NCI-H524 treated with DMSO at 0.1 percent for 48 hours (cell line): ENCODE measurements at regions not wholly inside any gene's neighbourhood (a gene's known extent, or its start where the extent isn't known, plus 50 kb on each side); places are given as distances from the start of the nearest gene placed in this dataset.

Source experiments
- DNase-seq: peaks from one replicate; lab custom pipeline; 2025; lab: John Stamatoyannopoulos, UW

GRCh38 chr6:159342146-159342545 lies 172.9 kb downstream of the FNDC1 start:
- DNase-seq, result no peak

DNA sequence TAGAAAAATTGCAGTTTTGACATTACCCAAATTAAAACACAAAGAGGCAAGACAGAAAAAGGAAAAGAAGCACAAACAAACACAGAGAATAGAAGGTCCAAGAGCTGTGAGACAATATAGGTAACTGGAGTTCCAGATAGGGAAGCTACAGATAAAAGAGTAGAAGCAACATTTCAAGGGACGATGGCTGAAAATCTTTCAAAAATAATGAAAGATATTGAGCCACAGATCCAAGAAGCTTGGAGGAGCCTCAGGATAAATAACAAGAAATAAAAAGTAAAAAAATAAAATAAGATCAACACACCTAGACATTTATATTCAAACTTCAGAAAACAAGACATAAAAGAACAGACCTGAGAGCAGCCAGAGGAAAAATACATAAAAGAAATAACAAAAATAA lies 164.9 kb downstream of the FNDC1 start:
- no peak for DNase-seq

GRCh38 chr6:159331451-159331850 lies 162.3 kb downstream of the FNDC1 start:
- DNase-seq, result no peak

DNA sequence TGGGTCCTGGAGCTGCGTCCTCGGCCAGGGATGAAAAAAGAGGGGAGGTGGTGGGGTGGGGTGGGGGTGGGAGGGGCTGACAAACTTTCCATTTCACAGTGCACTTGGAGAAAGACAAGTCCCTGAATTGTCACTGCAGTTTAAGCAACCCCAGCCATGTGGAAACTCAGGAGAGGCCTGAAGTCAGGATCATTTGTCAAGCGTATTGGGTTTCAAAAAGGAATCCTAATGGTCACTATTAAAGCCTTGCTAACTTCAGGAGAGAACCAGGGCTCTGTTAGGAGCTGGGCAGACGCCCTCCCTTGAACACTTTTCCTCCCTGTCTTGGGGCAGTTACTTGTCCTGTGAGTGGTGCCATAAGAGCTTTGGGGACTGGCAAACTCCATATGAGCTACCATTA lies 159.9 kb downstream of the FNDC1 start:
- no peak for DNase-seq

- DNase-seq, result no peak
Observed at GRCh38 chr6:159328052-159328451, 158.9 kb downstream of the FNDC1 start.

GRCh38 chr6:159325476-159325875 lies 156.3 kb downstream of the FNDC1 start:
- no peak for DNase-seq

DNA sequence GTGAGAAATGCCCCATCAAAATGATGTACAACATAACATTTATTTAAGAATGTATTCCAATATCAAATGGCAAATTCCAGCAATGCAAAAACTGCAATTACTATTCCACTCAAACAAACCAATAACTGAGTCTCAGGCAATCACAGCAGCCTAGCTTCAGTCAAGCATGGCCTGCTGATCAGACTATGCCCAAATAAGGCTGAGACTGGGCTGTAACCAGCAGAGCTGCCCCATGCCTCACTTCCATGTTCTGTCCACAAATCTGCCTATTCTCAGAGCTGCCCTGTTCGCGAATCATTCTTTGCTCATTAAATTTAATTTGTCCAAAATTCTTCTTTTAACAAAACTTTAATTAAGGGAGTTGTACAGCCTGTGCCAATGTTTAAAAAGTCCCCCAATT lies 155.4 kb downstream of the FNDC1 start:
- DNase-seq, result no peak
